GM21723 (cell line): ENCODE measurements at regions not wholly inside any gene's neighbourhood (a gene's known extent, or its start where the extent isn't known, plus 50 kb on each side); places are given as distances from the start of the nearest gene placed in this dataset.
"Not testable (repeated sequence)": the region's sequence is repeated elsewhere in the genome, so short reads cannot be mapped to it uniquely, and the experiment has no call there.

Experiments
- ATAC-seq: cut with Tn5 transposase; IDR thresholded peaks from one replicate; pipeline ENCODE4 v1.9.1; 2021; ENCODE audit warnings: mild to moderate bottlenecking, moderate library complexity; ENCODE audit not compliant: unreplicated experiment

DNA sequence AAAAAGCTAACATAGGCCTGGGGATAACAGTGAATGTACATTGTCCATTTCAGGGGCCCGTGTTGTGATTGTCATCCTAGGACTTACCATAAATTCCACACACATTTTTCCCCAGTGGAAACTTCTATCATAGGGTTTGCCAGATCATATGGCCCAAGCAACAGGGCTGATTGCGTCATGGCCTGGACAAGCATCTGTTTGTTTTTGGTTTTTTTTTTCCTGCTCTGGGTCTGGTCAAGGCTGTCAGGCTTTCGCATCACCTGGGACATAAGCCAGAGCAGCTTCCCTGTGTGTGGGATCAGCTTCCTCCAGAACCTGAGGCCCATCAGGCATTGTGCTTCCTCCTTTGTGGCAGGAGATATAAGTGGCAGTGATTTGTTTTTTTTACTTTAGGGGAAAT is 598.5 kb upstream of the USP24 start:
- ATAC-seq, result no peak

- ATAC-seq, result no peak
Measured at GRCh38 chr1:55812281-55812680, 597.1 kb upstream of the USP24 start.

DNA sequence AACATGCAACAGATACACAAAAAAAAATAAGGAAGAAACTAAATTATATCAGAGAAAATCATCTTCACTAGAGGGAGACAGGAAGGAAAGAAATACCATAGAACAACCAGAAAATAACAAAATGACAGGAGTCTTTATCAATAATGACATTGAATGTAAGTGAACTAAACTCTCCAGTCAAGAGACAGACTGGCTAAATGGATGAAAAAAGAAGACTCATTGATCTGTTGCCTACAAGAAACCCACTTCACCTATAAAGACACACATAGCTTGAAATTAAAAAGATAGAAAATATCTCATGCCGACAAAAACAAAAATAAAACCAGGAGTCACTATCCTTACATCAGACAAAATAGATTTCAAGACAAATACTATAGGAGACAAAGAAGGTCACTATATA is 593.1 kb upstream of the USP24 start:
- no peak for ATAC-seq

DNA sequence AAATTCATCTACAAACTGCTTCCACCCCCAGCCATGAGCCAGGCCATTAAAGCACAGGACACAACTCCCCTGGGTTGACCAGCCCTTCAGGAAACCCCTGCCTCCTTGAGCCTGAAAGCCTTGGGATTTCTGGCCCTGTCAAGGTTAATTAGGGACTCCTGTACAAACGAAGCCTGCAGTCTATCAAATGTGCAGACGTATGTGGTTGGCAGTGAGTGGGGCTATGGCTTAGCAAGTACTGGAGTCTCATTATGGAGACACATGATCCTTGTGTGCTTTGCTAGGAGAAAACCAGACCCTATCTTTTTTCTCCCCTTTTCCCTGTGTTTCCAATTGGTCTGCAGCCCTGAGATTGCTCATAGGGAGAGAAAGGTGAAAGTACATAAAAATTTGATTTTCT is 588.3 kb upstream of the USP24 start:
- no peak for ATAC-seq

GRCh38 chr1:55801481-55801880 is 586.3 kb upstream of the USP24 start:
- ATAC-seq, result no peak

- no peak for ATAC-seq
Measured at GRCh38 chr1:55800503-55800902, 585.3 kb upstream of the USP24 start.

DNA sequence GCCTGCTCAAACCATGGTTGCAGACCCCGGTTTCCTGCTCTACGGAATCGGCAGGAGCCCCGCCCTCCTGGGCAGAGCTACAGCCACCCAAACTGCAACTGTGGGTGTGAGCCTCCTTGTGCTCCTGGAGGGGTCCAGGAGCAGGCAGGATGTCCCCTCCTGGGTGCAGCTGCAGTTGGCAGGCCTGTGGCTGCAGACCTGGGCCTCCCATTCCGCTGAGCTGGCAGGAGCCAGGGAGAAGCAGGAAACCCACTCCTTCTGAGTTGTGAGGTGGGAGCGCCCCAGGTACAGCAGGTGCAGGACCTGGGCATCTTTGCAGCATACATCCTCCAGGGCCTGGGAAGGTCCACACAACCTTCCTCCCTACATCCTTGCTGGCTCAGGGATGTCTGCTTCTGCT is 578.7 kb upstream of the USP24 start:
- no peak for ATAC-seq

GRCh38 chr1:55792870-55793269 is 577.7 kb upstream of the USP24 start:
- ATAC-seq, result no peak

DNA sequence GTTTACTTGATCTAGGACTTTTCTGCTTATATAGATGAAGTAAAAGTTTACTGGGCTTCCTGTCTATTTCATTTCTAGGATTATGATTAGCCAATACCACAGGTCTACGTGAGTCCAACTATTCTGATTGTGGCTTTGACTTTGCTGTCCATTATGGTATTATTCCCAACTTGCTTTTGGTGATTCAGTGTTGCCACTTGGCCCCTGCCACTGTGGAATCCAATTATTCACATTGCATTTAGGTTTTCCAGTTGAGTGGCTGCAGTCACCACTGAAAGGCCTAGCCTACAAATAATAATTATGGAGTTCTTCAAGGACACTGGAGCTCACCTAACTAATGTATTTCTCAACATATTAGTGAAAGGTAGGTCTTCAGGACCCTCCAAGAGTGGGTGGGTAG is 574.3 kb upstream of the USP24 start:
- ATAC-seq, result no peak

DNA sequence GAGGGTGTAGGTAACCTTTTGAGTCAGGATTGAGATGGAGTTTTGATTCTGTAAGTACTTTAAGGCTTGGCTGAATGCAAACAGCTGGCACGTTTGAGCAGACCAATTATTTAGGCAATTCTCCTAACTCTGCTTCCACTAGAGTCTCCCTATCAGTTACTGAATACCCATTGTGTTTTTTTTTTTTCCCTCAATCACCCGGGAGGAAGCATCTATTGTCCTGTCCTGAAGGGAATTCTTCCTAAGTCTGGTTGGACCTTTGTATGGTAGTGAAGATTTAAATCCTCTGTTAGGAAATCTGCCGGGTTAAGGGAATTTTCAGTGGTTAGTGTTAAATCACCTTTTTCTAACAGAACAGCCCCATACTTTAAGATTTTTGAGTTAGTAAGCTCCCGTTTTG is 571.2 kb upstream of the USP24 start:
- no peak for ATAC-seq

- not testable (repeated sequence) for ATAC-seq
Measured at GRCh38 chr1:55784941-55785450, 569.8 kb upstream of the USP24 start.

DNA sequence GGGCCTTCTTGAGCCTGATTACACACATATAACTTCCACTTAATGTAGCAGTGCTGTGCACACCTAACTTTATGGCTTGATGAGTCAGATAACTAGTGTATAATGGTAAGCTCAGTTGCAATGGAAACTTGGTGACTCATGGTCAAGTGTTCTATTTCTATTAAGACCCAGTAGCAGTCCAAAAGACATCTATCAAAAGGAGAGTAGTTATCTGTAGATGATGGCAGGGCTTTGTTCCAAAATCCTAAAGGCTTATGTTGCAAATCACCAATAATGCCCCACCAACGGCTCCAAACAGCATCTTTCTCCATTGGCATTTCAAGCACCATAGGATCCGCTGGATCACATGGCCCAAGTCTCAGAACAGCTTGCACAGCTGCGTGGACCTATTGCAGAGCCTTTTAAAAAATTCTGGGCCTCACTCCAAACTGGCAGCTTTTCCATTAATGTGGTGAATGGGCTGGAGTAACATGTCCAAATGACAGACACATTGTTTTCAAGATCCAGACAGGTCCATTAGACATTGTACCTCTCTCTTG is 566.8 kb upstream of the USP24 start:
- no peak for ATAC-seq

GRCh38 chr1:55781003-55781402 is 565.8 kb upstream of the USP24 start:
- no peak for ATAC-seq

DNA sequence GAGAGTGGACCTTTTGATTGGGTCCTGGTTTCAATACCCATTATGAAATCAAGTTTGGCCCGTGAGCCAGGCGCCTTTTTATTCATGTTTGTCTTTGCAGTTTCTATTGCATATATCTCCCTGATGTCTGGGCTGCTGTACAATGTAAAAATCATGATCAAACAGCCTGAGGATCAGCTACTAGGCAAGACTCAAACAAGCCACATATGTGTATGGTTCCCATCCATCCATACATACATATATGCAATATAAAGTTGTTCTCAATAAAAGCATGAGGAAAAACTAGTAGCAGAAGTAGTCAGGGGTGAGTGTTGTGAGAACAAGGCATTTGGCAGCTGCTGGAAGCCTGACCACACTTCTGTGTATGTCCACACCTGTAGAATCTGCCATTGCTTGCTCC is 562.4 kb upstream of the USP24 start:
- ATAC-seq, result no peak

- no peak for ATAC-seq
Measured at GRCh38 chr1:55775007-55775406, 559.8 kb upstream of the USP24 start.

GRCh38 chr1:55774446-55774845 is 559.3 kb upstream of the USP24 start:
- no peak for ATAC-seq

- ATAC-seq, result no peak
Measured at GRCh38 chr1:55773211-55773940, 558.2 kb upstream of the USP24 start.

- ATAC-seq, result no peak
Measured at GRCh38 chr1:55768327-55768952, 553.3 kb upstream of the USP24 start.

GRCh38 chr1:55767171-55767570 is 552.0 kb upstream of the USP24 start:
- no peak for ATAC-seq

- ATAC-seq, result not testable (repeated sequence)
Measured at GRCh38 chr1:55765505-55765904, 550.3 kb upstream of the USP24 start.

DNA sequence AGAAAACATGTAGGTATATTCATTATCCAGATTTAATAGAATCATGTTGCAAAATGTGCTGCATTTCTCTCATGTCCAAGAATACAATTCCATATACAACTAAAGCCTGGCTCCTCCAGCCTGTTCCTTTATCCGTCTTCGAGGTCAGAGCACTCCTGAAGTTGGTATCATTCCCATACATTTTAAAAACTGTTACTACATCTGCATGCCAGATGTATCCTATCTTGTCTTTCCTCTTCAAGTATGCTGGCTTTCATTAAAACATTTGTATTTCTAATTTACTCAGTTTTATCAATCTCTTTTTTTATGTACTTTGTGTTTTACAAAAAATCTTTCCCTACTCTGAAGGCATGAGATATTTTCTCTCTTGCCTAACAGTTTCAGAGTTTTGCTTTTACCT is 536.6 kb upstream of the USP24 start:
- ATAC-seq, result no peak

DNA sequence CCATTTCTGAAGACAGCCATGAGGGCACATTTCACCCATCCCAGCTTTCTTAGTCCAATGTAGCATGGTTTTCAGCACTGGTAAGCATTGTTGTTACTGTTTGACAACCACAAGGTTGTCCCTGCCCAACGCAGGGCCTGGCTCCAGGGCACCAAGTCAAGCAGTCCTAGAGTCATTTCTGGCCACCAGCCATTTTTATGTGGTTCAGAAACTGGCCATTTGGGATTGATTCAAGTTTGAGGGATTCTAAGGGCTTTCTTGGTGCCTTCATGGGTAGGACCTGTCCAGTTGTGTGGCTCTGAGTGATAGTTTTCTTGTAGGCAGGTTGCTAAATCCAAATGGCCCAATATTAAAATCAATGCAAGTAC is 535.4 kb upstream of the USP24 start:
- ATAC-seq, result no peak
